IMR-90 (cell line): ENCODE measurements at regions not wholly inside any gene's neighbourhood (a gene's known extent, or its start where the extent isn't known, plus 50 kb on each side); places are given as distances from the start of the nearest gene placed in this dataset.
"Not testable (repeated sequence)": the region's sequence is repeated elsewhere in the genome, so short reads cannot be mapped to it uniquely, and the experiment has no call there.

Source experiments
- ATAC-seq: fragments of 200-7000 bp; cut with Tn5 transposase; 2 replicates; pipeline ENCODE4 v1.9.1; 2020; ENCODE audit warnings: low read depth, mild to moderate bottlenecking, moderate library complexity
- BruUV-seq: library from RNA; stranded (reverse); fragments of 400-500 nt; replicated peaks from 2 replicates; lab custom pipeline; 2021; lab: Mats Ljungman, UMichigan
- CTCF ChIA-PET: fragments of 300-600 bp; formaldehyde crosslinking; extraction: SDS; loops from one replicate; lab custom pipeline; 2021; ENCODE audit warnings: antibody characterized with exemption; lab: Yijun Ruan, JAX
- POLR2A ChIA-PET: fragments of 300-600 bp; sonication (Branson Sonifier 250); formaldehyde crosslinking; loops from one replicate; lab custom pipeline; 2022; ENCODE audit warnings: antibody characterized with exemption; ENCODE audit not compliant: unreplicated experiment; lab: Charles Lee
- DNase-seq: peaks from one replicate; pipeline ENCODE4 v3.0.0; 2013
- H2AFZ ChIP-seq: replicated peaks from 2 replicates; pipeline ENCODE3; 2013; ENCODE audit warnings: low read length, mild to moderate bottlenecking; ENCODE audit not compliant: poor library complexity
- H2AK5ac ChIP-seq: 2 replicates; pipeline ENCODE4 v1.6.1; 2013; ENCODE audit warnings: low read depth, low read length, inconsistent platforms
- H2AK9ac ChIP-seq: replicated peaks from 2 replicates; pipeline ENCODE3; 2013; ENCODE audit warnings: mild to moderate bottlenecking, low read depth, low read length, moderate library complexity; ENCODE audit not compliant: poor library complexity
- H2BK120ac ChIP-seq: 2 replicates; pipeline ENCODE4 v1.6.1; 2013; ENCODE audit warnings: low read depth, low read length, inconsistent platforms
- H2BK15ac ChIP-seq: 3 replicates; pipeline ENCODE4 v1.6.1; 2013; ENCODE audit warnings: low read depth, low read length, inconsistent platforms
- H2BK20ac ChIP-seq: 2 replicates; pipeline ENCODE4 v1.6.1; 2013; ENCODE audit warnings: low read depth, mild to moderate bottlenecking, inconsistent platforms, low read length, moderate library complexity
- H2BK5ac ChIP-seq: 2 replicates; pipeline ENCODE4 v1.6.1; 2013; ENCODE audit warnings: mild to moderate bottlenecking, low read depth, low read length, inconsistent platforms; ENCODE audit not compliant: poor library complexity, severe bottlenecking
- H3K14ac ChIP-seq: replicated peaks from 2 replicates; pipeline ENCODE4 v1.6.1; 2013; ENCODE audit warnings: low read depth, low read length, inconsistent platforms
- H3K18ac ChIP-seq: 2 replicates; pipeline ENCODE4 v1.6.1; 2013; ENCODE audit warnings: low read depth, low read length, control low read depth
- H3K23ac ChIP-seq: 2 replicates; pipeline ENCODE4 v1.6.1; 2013; ENCODE audit warnings: low read depth, low read length, inconsistent platforms
- H3K27ac ChIP-seq: 2 replicates; pipeline ENCODE4 v1.5.1; 2013; ENCODE audit warnings: mild to moderate bottlenecking, control low read depth, low read length; ENCODE audit not compliant: insufficient read depth
- H3K27me3 ChIP-seq: 2 replicates; pipeline ENCODE4 v1.6.1; 2013; ENCODE audit warnings: low read length; ENCODE audit not compliant: control insufficient read depth, insufficient read depth
- H3K36me3 ChIP-seq: 2 replicates; pipeline ENCODE4 v1.6.1; 2013; ENCODE audit warnings: low read length, mixed read lengths; ENCODE audit not compliant: control insufficient read depth, insufficient read depth
- H3K4ac ChIP-seq: 2 replicates; pipeline ENCODE4 v1.6.1; 2013; ENCODE audit warnings: low read depth, low read length, inconsistent platforms
- H3K4me1 ChIP-seq: 2 replicates; pipeline ENCODE4 v1.6.1; 2013; ENCODE audit warnings: low read length, mixed read lengths; ENCODE audit not compliant: control insufficient read depth, insufficient read depth
- H3K4me2 ChIP-seq: 2 replicates; pipeline ENCODE4 v1.6.1; 2013; ENCODE audit warnings: low read depth, mild to moderate bottlenecking, control low read depth, low read length, moderate library complexity
- H3K4me3 ChIP-seq: 2 replicates; pipeline ENCODE4 v1.5.1; 2013; ENCODE audit warnings: low read depth, mild to moderate bottlenecking, control low read depth, low read length, moderate library complexity; ENCODE audit not compliant: insufficient read depth
- H3K56ac ChIP-seq: 2 replicates; pipeline ENCODE4 v1.6.1; 2013; ENCODE audit warnings: low read length, inconsistent platforms; ENCODE audit not compliant: insufficient read depth; ENCODE audit errors: extremely low read depth
- H3K79me1 ChIP-seq, 2 experiments: 2 replicates each; pipeline ENCODE4 v1.6.1; 2013; ENCODE audit warnings: low read length in 2 of 2, inconsistent platforms in 1 of 2, low read depth in 1 of 2
- H3K9ac ChIP-seq: 2 replicates; pipeline ENCODE4 v1.6.1; 2013; ENCODE audit warnings: low read depth, low read length, control low read depth
- H3K9me1 ChIP-seq: 2 replicates; pipeline ENCODE4 v1.6.1; 2013; ENCODE audit warnings: low read length, inconsistent platforms; ENCODE audit not compliant: insufficient read depth
- H3K9me3 ChIP-seq: 2 replicates; pipeline ENCODE4 v1.6.1; 2013; ENCODE audit warnings: low read length; ENCODE audit not compliant: control insufficient read depth, insufficient read depth
- H4K20me1 ChIP-seq: 2 replicates; pipeline ENCODE4 v1.6.1; 2013; ENCODE audit warnings: low read length, inconsistent platforms; ENCODE audit not compliant: insufficient read depth
- H4K5ac ChIP-seq: 2 replicates; pipeline ENCODE4 v1.6.1; 2013; ENCODE audit warnings: mild to moderate bottlenecking, low read depth, low read length, control low read depth
- H4K8ac ChIP-seq, 2 experiments: 2 replicates each; pipeline ENCODE4 v1.6.1; 2013; ENCODE audit warnings: low read depth in 2 of 2, low read length in 2 of 2, control low read depth in 1 of 2, inconsistent platforms in 1 of 2
- H4K91ac ChIP-seq: 2 replicates; pipeline ENCODE4 v1.6.1; 2013; ENCODE audit warnings: low read depth, low read length, inconsistent platforms; ENCODE audit not compliant: insufficient read depth
- CHD1 ChIP-seq: IDR thresholded peaks from 2 replicates; pipeline ENCODE4 v1.6.1; 2012; ENCODE audit warnings: low read depth, low read length, improper control_type of control experiment
- MAFK ChIP-seq: IDR thresholded peaks from 2 replicates; pipeline ENCODE4 v1.6.1; 2012; ENCODE audit warnings: low read depth, low read length, improper control_type of control experiment
- RFX5 ChIP-seq: IDR thresholded peaks from 2 replicates; pipeline ENCODE4 v1.8.0; 2012; ENCODE audit warnings: low read depth, mild to moderate bottlenecking, low read length, moderate library complexity
- WGBS, 2 experiments: methylation state at CpG; one replicate each; pipeline versions ENCODE4 v1.1.5 to v1.1.7; 2013; ENCODE audit warnings: missing lambda C conversion rate in 2 of 2; ENCODE audit not compliant: insufficient read length in 1 of 2; ENCODE audit errors: extremely low coverage in 2 of 2; 5-methylcytosine and 5-hydroxymethylcytosine counted together
- dilution Hi-C: fragments of 300-500 bp; cut with HindIII; formaldehyde crosslinking; loops from one replicate; pipeline ENCODE4 v1.14.3; 2018; ENCODE audit warnings: low sequenced_read_pairs; ENCODE audit not compliant: unreplicated experiment
- in situ Hi-C: fragments of 300-500 bp; cut with MboI; formaldehyde crosslinking; loops from 3 replicates; pipeline ENCODE4 v1.14.3; 2019; ENCODE audit warnings: low sequenced_read_pairs, inconsistent platforms, mixed read lengths
- intact Hi-C: fragments of 100-400 bp; cut with micrococcal nuclease; formaldehyde crosslinking; loops from 2 replicates; pipeline ENCODE4 v1.10.0; 2022

DNA sequence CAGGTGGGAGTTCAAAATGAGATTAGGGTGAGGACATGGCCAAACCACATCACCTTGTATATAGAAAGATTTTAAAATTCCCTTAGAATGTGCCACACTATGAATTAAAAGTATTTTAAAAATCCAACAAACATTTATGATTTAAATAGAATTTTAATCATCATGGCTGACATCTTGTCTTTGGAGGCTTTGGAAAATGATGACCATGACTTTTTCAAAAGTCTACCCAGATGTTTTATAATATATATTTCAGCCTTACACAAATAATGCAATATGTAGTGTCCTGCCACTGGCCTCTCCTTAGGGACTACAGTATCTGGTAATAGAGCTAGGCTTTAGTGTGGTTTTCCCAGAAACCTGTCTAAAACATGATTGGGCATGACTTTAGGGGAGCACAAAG, 1353.4 kb upstream of the GOT2 start:
- Histone ChIP-seq H2AK9ac (no peak overlapping the region), H3K27ac (no peak overlapping the region), H3K4me2 (no peak overlapping the region), H2BK15ac (no peak overlapping the region), H3K9ac (no peak overlapping the region), H3K79me1 (no peaks in the 10 kb centered on the region), H3K27me3 (no peaks in the 10 kb centered on the region), H3K4me1 (no peaks in the 10 kb centered on the region), H2AK5ac (no peak overlapping the region), H4K8ac (no peak overlapping the region), H2BK120ac (no peak overlapping the region), H3K56ac (no peak overlapping the region), H3K4me3 (no peak overlapping the region), H3K14ac (no peak overlapping the region), H3K23ac (no peak overlapping the region), H3K36me3 (no peaks in the 10 kb centered on the region), H4K91ac (no peak overlapping the region), H3K9me3 (peaks cover 4% of the 10 kb centered on the region; the same call in 1 of the 2 replicates), H4K5ac (no peak overlapping the region), H3K4ac (no peak overlapping the region), H2BK20ac (no peak overlapping the region), H2BK5ac (no peak overlapping the region), H3K9me1 (no peaks in the 10 kb centered on the region), H3K18ac (no peak overlapping the region), H4K20me1 (no peaks in the 10 kb centered on the region), H2AFZ (no peak overlapping the region)
- no TSS peak for BruUV-seq
- ChIA-PET CTCF (no interaction called here), POLR2A (no interaction called here)
- dilution Hi-C loops (no loop called here), in situ Hi-C loops (no loop called here), intact Hi-C loops (no loop called here)
- TF ChIP-seq CHD1, result no peak
- 0 out of 2 replicates have a peak, but pooled peaks have one; percentile 1 for TF ChIP-seq MAFK
- no peak for TF ChIP-seq RFX5
- no peak for ATAC-seq
- DNase-seq, result no peak

DNA sequence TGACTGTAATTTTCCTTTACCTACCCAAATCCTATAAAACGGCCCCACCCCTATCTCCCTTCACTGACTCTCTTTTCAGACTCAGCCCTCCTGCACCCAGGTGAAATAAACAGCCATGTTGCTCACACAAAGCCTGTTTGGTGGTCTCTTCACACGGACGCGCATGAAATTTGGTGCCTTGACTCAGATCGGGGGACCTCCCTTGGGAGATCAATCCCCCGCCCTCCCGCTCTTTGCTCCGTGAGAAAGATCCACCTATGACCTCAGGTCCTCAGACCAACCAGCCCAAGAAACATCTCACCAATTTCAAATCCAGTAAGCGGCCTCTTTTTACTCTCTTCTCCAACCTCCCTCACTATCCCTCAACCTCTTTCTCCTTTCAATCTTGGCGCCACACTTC, 1344.7 kb upstream of the GOT2 start:
- H3K23ac ChIP-seq, H3K9me1 ChIP-seq, H3K18ac ChIP-seq, H3K27me3 ChIP-seq, H2AFZ ChIP-seq, H2AK5ac ChIP-seq, H4K20me1 ChIP-seq, H3K4me1 ChIP-seq, H3K79me1 ChIP-seq, H3K27ac ChIP-seq, H4K8ac ChIP-seq, POLR2A ChIA-PET, H3K14ac ChIP-seq, H2BK20ac ChIP-seq, dilution Hi-C loops, H3K4me3 ChIP-seq, H2AK9ac ChIP-seq, H2BK5ac ChIP-seq, H2BK15ac ChIP-seq, intact Hi-C loops, ATAC-seq, H3K36me3 ChIP-seq, H3K4ac ChIP-seq, H2BK120ac ChIP-seq, H4K5ac ChIP-seq, H4K91ac ChIP-seq, H3K9ac ChIP-seq, CTCF ChIA-PET, DNase-seq, H3K56ac ChIP-seq, H3K9me3 ChIP-seq, in situ Hi-C loops, BruUV-seq, H3K4me2 ChIP-seq: not testable (repeated sequence)
- 67 to 83% methylated on average over 1 of the region's 10 CpGs for WGBS, 2 experiments
